SK-N-SH (cell line): ENCODE measurements at regions not wholly inside any gene's neighbourhood (a gene's known extent, or its start where the extent isn't known, plus 50 kb on each side); places are given as distances from the start of the nearest gene placed in this dataset.

Experiments
- ELF1 ChIP-seq: IDR thresholded peaks from 2 replicates; pipeline ENCODE4 v1.4.0; 2012
- EP300 ChIP-seq, 2 experiments: IDR thresholded peaks; 2 replicates each; pipeline versions ENCODE4 v1.4.0 to v1.6.1; 2012; ENCODE audit warnings: borderline replicate concordance in 1 of 2, low read depth in 1 of 2, low read length in 1 of 2
- JUND ChIP-seq: IDR thresholded peaks from 2 replicates; pipeline ENCODE4 v1.4.0; 2012
- MEF2A ChIP-seq: IDR thresholded peaks from 2 replicates; pipeline ENCODE4 v1.4.0; 2012; ENCODE audit warnings: low read depth, borderline replicate concordance
- POLR2AphosphoS5 ChIP-seq: IDR thresholded peaks from 2 replicates; pipeline ENCODE4 v1.6.1; 2012; ENCODE audit warnings: low read depth, low read length
- SIN3A ChIP-seq: IDR thresholded peaks from 2 replicates; pipeline ENCODE4 v1.6.1; 2012; ENCODE audit warnings: low read depth, mild to moderate bottlenecking, low read length, moderate library complexity, borderline replicate concordance
- TEAD4 ChIP-seq: IDR thresholded peaks from 2 replicates; pipeline ENCODE4 v1.4.0; 2012; ENCODE audit warnings: mild to moderate bottlenecking, borderline replicate concordance; ENCODE audit not compliant: insufficient read depth
- TF ChIP-seq, protein P1 (sequence below): fragments of 200-600 bp; sonication (generic); IDR thresholded peaks from 2 replicates; pipeline ENCODE4 v1.6.1; 2017; ENCODE audit warnings: antibody characterized with exemption, mild to moderate bottlenecking, moderate library complexity
- TF ChIP-seq, protein P2 (sequence below): IDR thresholded peaks from 2 replicates; pipeline ENCODE4 v1.6.1; 2012; ENCODE audit warnings: mild to moderate bottlenecking, low read depth, low read length, moderate library complexity
- TF ChIP-seq, protein P3 (sequence below): fragments of 150-350 bp; IDR thresholded peaks from 2 replicates; pipeline ENCODE4 v1.6.1; 2017; ENCODE audit warnings: antibody characterized with exemption, low read length, low read depth, borderline replicate concordance

DNA sequence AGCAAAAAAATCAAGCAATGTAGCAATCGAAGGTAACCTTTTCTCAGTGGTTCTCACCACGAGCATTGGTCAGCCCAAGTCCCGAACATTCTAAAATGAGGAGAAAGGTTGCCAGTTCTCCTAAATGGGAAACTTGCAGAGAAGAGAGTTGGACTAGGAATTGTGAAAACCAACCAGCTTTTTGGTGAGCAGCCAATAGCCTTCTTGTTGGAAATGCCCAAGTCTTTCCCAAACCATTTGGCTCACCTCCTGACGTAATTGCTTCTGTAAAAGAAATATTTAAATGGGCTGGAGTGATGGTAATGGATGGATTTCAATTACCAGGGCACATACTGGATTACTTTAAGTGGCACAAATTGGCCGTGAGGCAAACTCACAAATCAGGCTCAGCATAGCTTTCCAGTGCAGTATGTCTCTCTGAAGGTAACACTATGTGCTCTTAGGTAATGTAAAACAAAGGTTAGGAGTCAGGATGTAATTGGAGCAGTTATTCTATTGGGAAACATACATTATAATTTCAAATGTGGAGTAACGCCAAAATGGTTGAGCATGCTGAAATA, 423.2 kb downstream of the KLF5 start:
- TF ChIP-seq EP300 (IDR thresholded peaks at IDR 0.05; ENCODE audit: borderline replicate concordance in 1 of 2, low read depth in 1 of 2, low read length in 1 of 2) (no peak), POLR2AphosphoS5 (no peak), SIN3A (no peak), ELF1 (no peak), JUND (no peak), TEAD4 (no peak), MEF2A (no peak)
- TF ChIP-seq, protein P1, sequence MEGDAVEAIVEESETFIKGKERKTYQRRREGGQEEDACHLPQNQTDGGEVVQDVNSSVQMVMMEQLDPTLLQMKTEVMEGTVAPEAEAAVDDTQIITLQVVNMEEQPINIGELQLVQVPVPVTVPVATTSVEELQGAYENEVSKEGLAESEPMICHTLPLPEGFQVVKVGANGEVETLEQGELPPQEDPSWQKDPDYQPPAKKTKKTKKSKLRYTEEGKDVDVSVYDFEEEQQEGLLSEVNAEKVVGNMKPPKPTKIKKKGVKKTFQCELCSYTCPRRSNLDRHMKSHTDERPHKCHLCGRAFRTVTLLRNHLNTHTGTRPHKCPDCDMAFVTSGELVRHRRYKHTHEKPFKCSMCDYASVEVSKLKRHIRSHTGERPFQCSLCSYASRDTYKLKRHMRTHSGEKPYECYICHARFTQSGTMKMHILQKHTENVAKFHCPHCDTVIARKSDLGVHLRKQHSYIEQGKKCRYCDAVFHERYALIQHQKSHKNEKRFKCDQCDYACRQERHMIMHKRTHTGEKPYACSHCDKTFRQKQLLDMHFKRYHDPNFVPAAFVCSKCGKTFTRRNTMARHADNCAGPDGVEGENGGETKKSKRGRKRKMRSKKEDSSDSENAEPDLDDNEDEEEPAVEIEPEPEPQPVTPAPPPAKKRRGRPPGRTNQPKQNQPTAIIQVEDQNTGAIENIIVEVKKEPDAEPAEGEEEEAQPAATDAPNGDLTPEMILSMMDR, result no peak
- TF ChIP-seq, protein P2, sequence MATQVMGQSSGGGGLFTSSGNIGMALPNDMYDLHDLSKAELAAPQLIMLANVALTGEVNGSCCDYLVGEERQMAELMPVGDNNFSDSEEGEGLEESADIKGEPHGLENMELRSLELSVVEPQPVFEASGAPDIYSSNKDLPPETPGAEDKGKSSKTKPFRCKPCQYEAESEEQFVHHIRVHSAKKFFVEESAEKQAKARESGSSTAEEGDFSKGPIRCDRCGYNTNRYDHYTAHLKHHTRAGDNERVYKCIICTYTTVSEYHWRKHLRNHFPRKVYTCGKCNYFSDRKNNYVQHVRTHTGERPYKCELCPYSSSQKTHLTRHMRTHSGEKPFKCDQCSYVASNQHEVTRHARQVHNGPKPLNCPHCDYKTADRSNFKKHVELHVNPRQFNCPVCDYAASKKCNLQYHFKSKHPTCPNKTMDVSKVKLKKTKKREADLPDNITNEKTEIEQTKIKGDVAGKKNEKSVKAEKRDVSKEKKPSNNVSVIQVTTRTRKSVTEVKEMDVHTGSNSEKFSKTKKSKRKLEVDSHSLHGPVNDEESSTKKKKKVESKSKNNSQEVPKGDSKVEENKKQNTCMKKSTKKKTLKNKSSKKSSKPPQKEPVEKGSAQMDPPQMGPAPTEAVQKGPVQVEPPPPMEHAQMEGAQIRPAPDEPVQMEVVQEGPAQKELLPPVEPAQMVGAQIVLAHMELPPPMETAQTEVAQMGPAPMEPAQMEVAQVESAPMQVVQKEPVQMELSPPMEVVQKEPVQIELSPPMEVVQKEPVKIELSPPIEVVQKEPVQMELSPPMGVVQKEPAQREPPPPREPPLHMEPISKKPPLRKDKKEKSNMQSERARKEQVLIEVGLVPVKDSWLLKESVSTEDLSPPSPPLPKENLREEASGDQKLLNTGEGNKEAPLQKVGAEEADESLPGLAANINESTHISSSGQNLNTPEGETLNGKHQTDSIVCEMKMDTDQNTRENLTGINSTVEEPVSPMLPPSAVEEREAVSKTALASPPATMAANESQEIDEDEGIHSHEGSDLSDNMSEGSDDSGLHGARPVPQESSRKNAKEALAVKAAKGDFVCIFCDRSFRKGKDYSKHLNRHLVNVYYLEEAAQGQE, result no peak
- TF ChIP-seq, protein P3, sequence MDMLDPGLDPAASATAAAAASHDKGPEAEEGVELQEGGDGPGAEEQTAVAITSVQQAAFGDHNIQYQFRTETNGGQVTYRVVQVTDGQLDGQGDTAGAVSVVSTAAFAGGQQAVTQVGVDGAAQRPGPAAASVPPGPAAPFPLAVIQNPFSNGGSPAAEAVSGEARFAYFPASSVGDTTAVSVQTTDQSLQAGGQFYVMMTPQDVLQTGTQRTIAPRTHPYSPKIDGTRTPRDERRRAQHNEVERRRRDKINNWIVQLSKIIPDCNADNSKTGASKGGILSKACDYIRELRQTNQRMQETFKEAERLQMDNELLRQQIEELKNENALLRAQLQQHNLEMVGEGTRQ, result no peak
